ENCODE measurements at regions not wholly inside any gene's neighbourhood (a gene's known extent, or its start where the extent isn't known, plus 50 kb on each side); places are given as distances from the start of the nearest gene placed in this dataset.

DNA sequence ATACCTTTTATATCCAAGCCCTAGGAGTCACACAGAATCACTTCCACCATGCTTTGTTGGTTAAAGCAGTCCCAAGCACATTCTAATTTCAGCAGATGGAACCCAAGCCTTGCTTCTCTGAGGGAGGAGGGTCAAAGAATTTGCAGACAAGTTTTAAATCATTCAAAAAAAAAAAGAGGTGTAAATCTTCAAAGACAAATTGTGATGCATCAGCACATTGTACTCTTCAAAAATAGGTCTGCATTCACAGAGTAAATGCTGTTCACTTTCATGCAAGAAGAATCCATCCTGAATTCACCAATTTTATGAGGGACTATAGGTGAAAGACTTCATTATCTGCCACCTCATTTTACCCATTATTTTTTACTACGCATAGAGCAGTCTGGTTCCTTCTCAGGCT is 321.8 kb upstream of the PRDM1 start:
- no peaks in the 10 kb centered on the region for H3K9me1 ChIP-seq (replicated peaks; ENCODE audit: control insufficient read depth, extremely low read depth, insufficient read depth, low read length)
- dilution Hi-C loops (cut with MboI; ENCODE audit: extremely low pct_ligation_motif_present, low sequenced_read_pairs) (no loop called here), intact Hi-C loops (cut with micrococcal nuclease) (no loop called here)
- no peaks in the 10 kb centered on the region for H3K9me3 ChIP-seq (replicated peaks; ENCODE audit: control insufficient read depth, insufficient read depth, low read length)
- H3K36me3 ChIP-seq (ENCODE audit: control insufficient read depth in 2 of 2, extremely low read depth in 1 of 2, insufficient read depth in 2 of 2, low read length in 2 of 2) = no peaks in the 10 kb centered on the region
- no peak for DNase-seq (ENCODE audit: low read depth, low spot score)
- no peak overlapping the region for H3K9ac ChIP-seq (replicated peaks; ENCODE audit: extremely low read depth, insufficient read depth, low read length)
- FAIRE-seq = no peak
- TF ChIP-seq CTCF (IDR thresholded peaks at IDR 0.05; ENCODE audit: extremely low read depth in 1 of 2, insufficient read depth in 1 of 2, low read depth in 1 of 2, low read length in 2 of 2) (no peak), POLR2AphosphoS5 (IDR thresholded peaks at IDR 0.05; ENCODE audit: insufficient read depth, low read depth, low read length) (no peak), FOS (IDR thresholded peaks at IDR 0.05; ENCODE audit: borderline replicate concordance, insufficient read depth, low read length) (no peak), JUN (IDR thresholded peaks at IDR 0.05; ENCODE audit: borderline replicate concordance, insufficient read depth, insufficient read length, low read depth) (no peak), GATA2 (IDR thresholded peaks at IDR 0.05; ENCODE audit: insufficient read depth, insufficient read length, low read depth, low read length) (no peak), MYC (IDR thresholded peaks at IDR 0.05; ENCODE audit: low read depth, low read length) (no peak), POLR2A (IDR thresholded peaks at IDR 0.05; ENCODE audit: low read depth, low read length) (no peak), EZH2 (IDR thresholded peaks at IDR 0.05; ENCODE audit: borderline replicate concordance, low read depth, low read length, severe bottlenecking) (no peak)
- TF ChIP-seq, protein P1, sequence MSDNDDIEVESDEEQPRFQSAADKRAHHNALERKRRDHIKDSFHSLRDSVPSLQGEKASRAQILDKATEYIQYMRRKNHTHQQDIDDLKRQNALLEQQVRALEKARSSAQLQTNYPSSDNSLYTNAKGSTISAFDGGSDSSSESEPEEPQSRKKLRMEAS (IDR thresholded peaks at IDR 0.05; ENCODE audit: insufficient read depth, insufficient read length) = no peak
- ChIA-PET POLR2A (no interaction called here), CTCF (no interaction called here)
- no peaks in the 10 kb centered on the region for H3K79me2 ChIP-seq (ENCODE audit: control insufficient read depth, insufficient read depth, low read length)
- H3K4me3 ChIP-seq (replicated peaks in 1 of 3; ENCODE audit: insufficient read depth in 1 of 3, low read depth in 1 of 3, low read length in 3 of 3) = no peak overlapping the region
- H3K27me3 ChIP-seq (ENCODE audit: control insufficient read depth in 2 of 2, insufficient read depth in 2 of 2, low read length in 2 of 2) = no peaks in the 10 kb centered on the region
- no peaks in the 10 kb centered on the region for H3K4me1 ChIP-seq (ENCODE audit: control insufficient read depth, extremely low read depth, insufficient read depth, low read length)
- H3K27ac ChIP-seq (ENCODE audit: insufficient read depth, low read depth, low read length) = no peak overlapping the region
- H3K4me2 ChIP-seq (ENCODE audit: insufficient read depth, low read length) = no peak overlapping the region
- no TSS peak for BruUV-seq (replicated peaks)
- no peak overlapping the region for H2AFZ ChIP-seq (ENCODE audit: low read depth, low read length)
- no peaks in the 10 kb centered on the region for H4K20me1 ChIP-seq (replicated peaks; ENCODE audit: control insufficient read depth, extremely low read depth, insufficient read depth, low read length)
